Smooth muscle cell (in vitro differentiated cells): ENCODE measurements at regions not wholly inside any gene's neighbourhood (a gene's known extent, or its start where the extent isn't known, plus 50 kb on each side); places are given as distances from the start of the nearest gene placed in this dataset.
"Not testable (repeated sequence)": the region's sequence is repeated elsewhere in the genome, so short reads cannot be mapped to it uniquely, and the experiment has no call there.

Experiments
- DNase-seq: peaks from one replicate; lab custom pipeline; 2025; ENCODE audit not compliant: unreplicated experiment; lab: John Stamatoyannopoulos, UW
- H2AFZ ChIP-seq: fragments of 200-600 bp; sonication (generic); 2 replicates; pipeline ENCODE4 v1.6.0; 2016; ENCODE audit warnings: antibody characterized with exemption, low read depth, mild to moderate bottlenecking
- H3F3A ChIP-seq: fragments of 200-600 bp; sonication (generic); 2 replicates; pipeline ENCODE4 v1.6.0; 2017; ENCODE audit warnings: antibody characterized with exemption, low read depth
- H3K27ac ChIP-seq: fragments of 200-600 bp; sonication (generic); 2 replicates; pipeline ENCODE4 v1.5.1; 2016; ENCODE audit warnings: low read depth, mild to moderate bottlenecking
- H3K27me3 ChIP-seq: fragments of 200-600 bp; sonication (generic); 2 replicates; pipeline ENCODE4 v1.6.1; 2016; ENCODE audit warnings: low read depth, mild to moderate bottlenecking
- H3K36me3 ChIP-seq: fragments of 200-600 bp; sonication (generic); 2 replicates; pipeline ENCODE4 v1.5.1; 2016; ENCODE audit warnings: low read depth
- H3K4me1 ChIP-seq: fragments of 200-600 bp; sonication (generic); 2 replicates; pipeline ENCODE4 v1.5.1; 2016; ENCODE audit warnings: low read depth
- H3K4me2 ChIP-seq: fragments of 200-600 bp; sonication (generic); 2 replicates; pipeline ENCODE4 v1.6.0; 2016; ENCODE audit warnings: mild to moderate bottlenecking
- H3K4me3 ChIP-seq: fragments of 200-600 bp; sonication (generic); 2 replicates; pipeline ENCODE4 v1.5.1; 2016; ENCODE audit warnings: mild to moderate bottlenecking
- H3K79me2 ChIP-seq: fragments of 200-600 bp; sonication (generic); 2 replicates; pipeline ENCODE4 v1.6.0; 2016; ENCODE audit warnings: low read depth, mild to moderate bottlenecking
- H3K9ac ChIP-seq: fragments of 200-600 bp; sonication (generic); 2 replicates; pipeline ENCODE4 v1.6.0; 2016; ENCODE audit warnings: low read depth
- H3K9me3 ChIP-seq: fragments of 200-600 bp; sonication (generic); replicated peaks from 2 replicates; pipeline ENCODE4 v1.5.1; 2016; ENCODE audit warnings: low read depth
- H4K20me1 ChIP-seq: fragments of 200-600 bp; sonication (generic); 2 replicates; pipeline ENCODE4 v1.6.0; 2016; ENCODE audit warnings: low read depth
- WGBS: methylation state at CpG from one replicate; pipeline ENCODE4 v1.1.7; 2016; ENCODE audit warnings: low lambda C conversion rate; 5-methylcytosine and 5-hydroxymethylcytosine counted together
- TF ChIP-seq, protein P1 (sequence below): fragments of 200-600 bp; sonication (generic); IDR thresholded peaks from 2 replicates; pipeline ENCODE4 v1.5.1; 2017; ENCODE audit warnings: borderline replicate concordance, mild to moderate bottlenecking, antibody characterized with exemption; ENCODE audit not compliant: insufficient read depth, poor library complexity, severe bottlenecking

- no peaks in the 10 kb centered on the region for H3F3A ChIP-seq
- no peak overlapping the region for H2AFZ ChIP-seq
- no peak overlapping the region for H3K27ac ChIP-seq
- H3K4me3 ChIP-seq = no peak overlapping the region
- H3K9ac ChIP-seq = no peak overlapping the region
- TF ChIP-seq, protein P1, sequence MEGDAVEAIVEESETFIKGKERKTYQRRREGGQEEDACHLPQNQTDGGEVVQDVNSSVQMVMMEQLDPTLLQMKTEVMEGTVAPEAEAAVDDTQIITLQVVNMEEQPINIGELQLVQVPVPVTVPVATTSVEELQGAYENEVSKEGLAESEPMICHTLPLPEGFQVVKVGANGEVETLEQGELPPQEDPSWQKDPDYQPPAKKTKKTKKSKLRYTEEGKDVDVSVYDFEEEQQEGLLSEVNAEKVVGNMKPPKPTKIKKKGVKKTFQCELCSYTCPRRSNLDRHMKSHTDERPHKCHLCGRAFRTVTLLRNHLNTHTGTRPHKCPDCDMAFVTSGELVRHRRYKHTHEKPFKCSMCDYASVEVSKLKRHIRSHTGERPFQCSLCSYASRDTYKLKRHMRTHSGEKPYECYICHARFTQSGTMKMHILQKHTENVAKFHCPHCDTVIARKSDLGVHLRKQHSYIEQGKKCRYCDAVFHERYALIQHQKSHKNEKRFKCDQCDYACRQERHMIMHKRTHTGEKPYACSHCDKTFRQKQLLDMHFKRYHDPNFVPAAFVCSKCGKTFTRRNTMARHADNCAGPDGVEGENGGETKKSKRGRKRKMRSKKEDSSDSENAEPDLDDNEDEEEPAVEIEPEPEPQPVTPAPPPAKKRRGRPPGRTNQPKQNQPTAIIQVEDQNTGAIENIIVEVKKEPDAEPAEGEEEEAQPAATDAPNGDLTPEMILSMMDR = no peak
- H3K27me3 ChIP-seq = no peaks in the 10 kb centered on the region
- H4K20me1 ChIP-seq = no peaks in the 10 kb centered on the region
- 91% methylated on average over 10 of the region's 10 CpGs for WGBS
- H3K4me1 ChIP-seq = no peaks in the 10 kb centered on the region
- no peaks in the 10 kb centered on the region for H3K36me3 ChIP-seq
- no peak for DNase-seq
- no peaks in the 10 kb centered on the region for H3K9me3 ChIP-seq
- no peak overlapping the region for H3K4me2 ChIP-seq
- no peaks in the 10 kb centered on the region for H3K79me2 ChIP-seq
These were observed 175.5 kb downstream of the BTBD3 start for GRCh38 chr20:12093057-12093796.

DNA sequence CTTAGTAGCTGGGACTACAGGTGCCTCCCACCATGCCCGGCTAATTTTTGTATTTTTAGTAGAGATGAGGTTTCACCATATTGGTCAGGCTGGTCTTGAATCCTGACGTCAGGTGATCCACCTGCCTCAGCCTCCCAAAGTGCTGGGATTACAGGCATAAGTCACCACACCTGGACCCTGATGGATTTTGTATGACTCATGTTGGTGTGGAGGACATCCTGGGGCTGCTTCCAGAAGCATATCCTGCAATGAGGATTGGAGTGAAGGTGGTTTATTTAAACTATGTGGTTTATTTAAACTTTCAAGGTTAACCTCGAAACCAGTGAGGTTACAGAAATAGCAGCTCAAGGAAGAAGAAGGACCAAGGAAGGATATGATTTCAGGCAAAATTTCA is 176.1 kb downstream of the BTBD3 start:
- H3K27ac ChIP-seq, H3K27me3 ChIP-seq, H3K4me3 ChIP-seq, H2AFZ ChIP-seq, H3K36me3 ChIP-seq, DNase-seq, H3K9ac ChIP-seq, H4K20me1 ChIP-seq, H3K4me2 ChIP-seq, H3K9me3 ChIP-seq, H3K79me2 ChIP-seq, H3F3A ChIP-seq, H3K4me1 ChIP-seq: not testable (repeated sequence)
- 88% methylated on average over 3 of the region's 3 CpGs for WGBS

DNA sequence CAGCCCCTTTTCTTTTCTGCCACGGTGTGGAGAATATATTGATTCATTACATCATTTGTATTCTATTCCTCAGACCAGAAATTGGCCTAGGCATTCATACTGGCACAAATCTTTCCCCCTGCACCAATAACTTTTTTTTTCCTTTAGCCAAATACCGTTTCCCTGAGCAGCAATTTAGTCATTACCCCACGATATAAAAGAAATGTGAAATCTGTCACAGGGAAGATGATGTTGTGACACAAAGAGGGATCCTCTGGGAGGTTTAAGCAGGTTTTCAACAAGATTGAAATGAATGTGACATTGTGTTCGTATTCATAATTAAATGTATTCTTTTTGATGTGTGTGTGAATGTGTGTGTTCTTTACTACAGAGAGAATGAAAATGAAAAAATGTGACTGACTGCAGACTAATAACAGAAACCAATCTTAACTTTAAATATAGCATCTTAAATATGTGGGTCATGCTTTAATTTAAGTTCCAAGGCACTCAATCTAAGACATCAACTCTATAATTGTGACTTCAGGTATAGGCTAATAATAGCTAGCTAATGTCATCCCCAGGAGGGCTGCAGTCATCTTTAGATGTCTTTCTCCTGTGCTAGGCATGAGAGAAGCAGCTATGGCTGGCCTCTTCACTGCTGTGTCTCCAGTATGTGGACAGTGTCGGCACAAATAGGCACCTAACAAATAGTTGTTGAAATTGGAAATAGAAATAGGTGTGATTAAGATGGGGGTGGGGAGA is 177.7 kb downstream of the BTBD3 start:
- no peak for DNase-seq
- H4K20me1 ChIP-seq = no peaks in the 10 kb centered on the region
- H3K27ac ChIP-seq = no peak overlapping the region
- no peaks in the 10 kb centered on the region for H3K27me3 ChIP-seq
- H3K4me3 ChIP-seq = no peak overlapping the region
- H3K79me2 ChIP-seq = no peaks in the 10 kb centered on the region
- TF ChIP-seq, protein P1 = no peak
- H3K36me3 ChIP-seq = no peaks in the 10 kb centered on the region
- H3F3A ChIP-seq = no peaks in the 10 kb centered on the region
- no peaks in the 10 kb centered on the region for H3K9me3 ChIP-seq
- no peaks in the 10 kb centered on the region for H3K4me1 ChIP-seq
- H3K9ac ChIP-seq = no peak overlapping the region
- H3K4me2 ChIP-seq = no peak overlapping the region
- H2AFZ ChIP-seq = no peak overlapping the region
- 66% methylated on average over 5 of the region's 5 CpGs for WGBS

DNA sequence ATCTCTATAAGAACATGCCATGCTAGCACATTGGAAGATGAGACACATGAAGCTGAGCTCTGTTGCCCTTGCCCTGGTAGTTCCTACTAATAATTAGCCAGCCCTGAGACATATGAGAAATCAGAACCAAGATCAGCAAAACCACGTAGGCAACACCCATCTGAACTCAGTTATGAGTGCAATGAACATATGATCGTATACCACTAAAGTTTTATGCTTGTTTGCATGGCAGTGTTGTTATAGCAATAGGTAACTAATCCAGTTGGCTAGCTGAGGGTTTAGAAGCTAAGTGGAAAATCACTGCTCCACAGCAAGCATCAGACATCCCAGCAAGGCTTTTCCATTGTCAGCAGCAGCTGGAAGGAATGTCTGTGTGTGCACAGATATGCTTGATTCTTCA is 180.7 kb downstream of the BTBD3 start:
- 80% methylated on average over 2 of the region's 2 CpGs for WGBS
- no peak for DNase-seq
- Histone ChIP-seq H4K20me1 (no peaks in the 10 kb centered on the region), H3K79me2 (no peaks in the 10 kb centered on the region), H3K27ac (no peak overlapping the region), H3K4me2 (no peak overlapping the region), H3F3A (no peaks in the 10 kb centered on the region), H3K4me3 (no peak overlapping the region), H2AFZ (no peak overlapping the region), H3K4me1 (no peaks in the 10 kb centered on the region), H3K27me3 (no peaks in the 10 kb centered on the region), H3K9me3 (no peaks in the 10 kb centered on the region), H3K9ac (no peak overlapping the region), H3K36me3 (no peaks in the 10 kb centered on the region)
- TF ChIP-seq, protein P1 = no peak
